OCI-LY3 (cell line): ENCODE measurements at regions not wholly inside any gene's neighbourhood (a gene's known extent, or its start where the extent isn't known, plus 50 kb on each side); places are given as distances from the start of the nearest gene placed in this dataset.

Experiments
- EZH2phosphoT487 ChIP-seq: fragments of 200-600 bp; shearing (Covaris generic); IDR thresholded peaks from 2 replicates; pipeline ENCODE4 v1.6.1; 2018; ENCODE audit warnings: antibody characterized with exemption, mixed run types, low read depth
- TF ChIP-seq, protein P1 (sequence below): fragments of 200-600, 300-600 bp; sonication (generic); IDR thresholded peaks from 2 replicates; pipeline ENCODE4 v1.5.1; 2014; ENCODE audit warnings: antibody characterized with exemption, low read length, low read depth

DNA sequence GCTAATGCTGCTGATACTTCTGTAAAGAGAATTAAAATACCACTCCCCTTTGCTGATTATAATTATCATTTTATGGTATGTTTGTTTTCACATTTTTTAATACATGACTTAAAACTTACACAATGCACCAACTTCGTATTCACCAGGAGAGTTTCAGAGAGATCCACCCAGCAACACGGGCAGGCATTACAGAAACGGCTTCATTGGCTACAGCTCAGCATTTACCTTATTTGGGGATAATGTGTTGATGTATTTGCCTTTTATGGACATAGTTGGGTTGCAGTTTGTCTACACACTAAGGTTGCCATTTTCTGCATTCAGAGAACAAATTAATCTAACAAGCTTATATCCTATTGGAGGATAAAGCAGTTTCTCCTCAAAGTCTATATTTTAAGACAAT is 423.6 kb downstream of the PRDM9 start:
- TF ChIP-seq, protein P1, sequence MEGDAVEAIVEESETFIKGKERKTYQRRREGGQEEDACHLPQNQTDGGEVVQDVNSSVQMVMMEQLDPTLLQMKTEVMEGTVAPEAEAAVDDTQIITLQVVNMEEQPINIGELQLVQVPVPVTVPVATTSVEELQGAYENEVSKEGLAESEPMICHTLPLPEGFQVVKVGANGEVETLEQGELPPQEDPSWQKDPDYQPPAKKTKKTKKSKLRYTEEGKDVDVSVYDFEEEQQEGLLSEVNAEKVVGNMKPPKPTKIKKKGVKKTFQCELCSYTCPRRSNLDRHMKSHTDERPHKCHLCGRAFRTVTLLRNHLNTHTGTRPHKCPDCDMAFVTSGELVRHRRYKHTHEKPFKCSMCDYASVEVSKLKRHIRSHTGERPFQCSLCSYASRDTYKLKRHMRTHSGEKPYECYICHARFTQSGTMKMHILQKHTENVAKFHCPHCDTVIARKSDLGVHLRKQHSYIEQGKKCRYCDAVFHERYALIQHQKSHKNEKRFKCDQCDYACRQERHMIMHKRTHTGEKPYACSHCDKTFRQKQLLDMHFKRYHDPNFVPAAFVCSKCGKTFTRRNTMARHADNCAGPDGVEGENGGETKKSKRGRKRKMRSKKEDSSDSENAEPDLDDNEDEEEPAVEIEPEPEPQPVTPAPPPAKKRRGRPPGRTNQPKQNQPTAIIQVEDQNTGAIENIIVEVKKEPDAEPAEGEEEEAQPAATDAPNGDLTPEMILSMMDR, result no peak
- TF ChIP-seq EZH2phosphoT487, result no peak
